HCT116 (cell line): ENCODE measurements at regions not wholly inside any gene's neighbourhood (a gene's known extent, or its start where the extent isn't known, plus 50 kb on each side); places are given as distances from the start of the nearest gene placed in this dataset.

Experiments
- ATAC-seq: fragments of 200-7000 bp; cut with Tn5 transposase; 2 replicates; pipeline ENCODE4 v1.9.1; 2020; ENCODE audit warnings: mild to moderate bottlenecking, moderate library complexity
- BruUV-seq: library from RNA; stranded (reverse); fragments of 400-500 nt; replicated peaks from 2 replicates; lab custom pipeline; 2021; lab: Mats Ljungman, UMichigan
- CTCF ChIA-PET: fragments of 300-600 bp; sonication (Branson Sonifier 250); formaldehyde crosslinking; loops from one replicate; lab custom pipeline; 2021; ENCODE audit warnings: antibody characterized with exemption; lab: Charles Lee
- POLR2A ChIA-PET: fragments of 300-600, 350-600 bp; sonication (Branson Sonifier 250); formaldehyde crosslinking; loops from one replicate; lab custom pipeline; 2021; ENCODE audit warnings: antibody characterized with exemption; lab: Charles Lee
- RAD21 ChIA-PET, 2 experiments: fragments of 300-600 bp; sonication (Branson Sonifier 250); formaldehyde crosslinking; loops; one replicate each; lab custom pipeline; 2023; ENCODE audit warnings: low total read pairs in 2 of 2; ENCODE audit not compliant: uncharacterized antibody in 2 of 2, unreplicated experiment in 2 of 2, low non-redundant PET in 1 of 2; lab: Charles Lee
- DNase-seq: peaks from one replicate; pipeline ENCODE4 v3.0.0-alpha.2; 2010; ENCODE audit warnings: low read depth, low spot score
- H2AFZ ChIP-seq: fragments of 200-600 bp; shearing (Covaris generic), sonication (generic); 2 replicates; pipeline ENCODE4 v1.6.1; 2017; ENCODE audit warnings: low read depth, mixed run types, mixed read lengths, antibody characterized with exemption, low read length; ENCODE audit not compliant: poor library complexity, severe bottlenecking
- H3K27ac ChIP-seq: 2 replicates; pipeline ENCODE4 v1.5.1; 2012; ENCODE audit warnings: low read depth, low read length
- H3K27me3 ChIP-seq: fragments of 200-600 bp; sonication (generic); 2 replicates; pipeline ENCODE4 v1.6.1; 2016; ENCODE audit warnings: mixed run types, low read length, mixed read lengths; ENCODE audit not compliant: insufficient read depth
- H3K36me3 ChIP-seq, 2 experiments: fragments of 200-500 bp in 1 of 2; fragments of 200-600 bp in 1 of 2; sonication (Bioruptor generic) in 1 of 2; sonication (generic) in 1 of 2; 2 replicates each; pipeline versions ENCODE4 v1.5.1 to v1.6.1; 2014 to 2016; ENCODE audit warnings: low read length in 2 of 2, inconsistent platforms in 1 of 2, mixed read lengths in 1 of 2, mixed run types in 1 of 2; ENCODE audit not compliant: insufficient read depth in 2 of 2, control insufficient read depth in 1 of 2
- H3K4me1 ChIP-seq, 2 experiments: fragments of 200-600 bp in 1 of 2; sonication (generic) in 1 of 2; 2 replicates each; pipeline versions ENCODE4 v1.5.1 to v1.6.1; 2012 to 2017; ENCODE audit warnings: low read length in 2 of 2, inconsistent platforms in 1 of 2, mild to moderate bottlenecking in 1 of 2, mixed read lengths in 1 of 2, mixed run types in 1 of 2, moderate library complexity in 1 of 2; ENCODE audit not compliant: insufficient read depth in 2 of 2, control insufficient read depth in 1 of 2
- H3K4me2 ChIP-seq: fragments of 200-600 bp; sonication (generic); 2 replicates; pipeline ENCODE4 v1.6.1; 2017; ENCODE audit warnings: mixed run types, low read length, mixed read lengths
- H3K4me3 ChIP-seq, 2 experiments: fragments of 200-600 bp in 1 of 2; sonication (generic) in 1 of 2; replicated peaks in 1 of 2; 2 replicates each; pipeline ENCODE4 v1.5.1; 2011 to 2016; ENCODE audit warnings: low read length in 2 of 2, control low read depth in 1 of 2, low read depth in 1 of 2, mild to moderate bottlenecking in 1 of 2, mixed read lengths in 1 of 2, mixed run types in 1 of 2
- H3K79me2 ChIP-seq: fragments of 200-600 bp; sonication (generic); 2 replicates; pipeline ENCODE4 v1.6.1; 2017; ENCODE audit warnings: mild to moderate bottlenecking, mixed run types, low read length, moderate library complexity, mixed read lengths; ENCODE audit not compliant: insufficient read depth
- H3K9ac ChIP-seq: fragments of 200-600 bp; sonication (generic); 2 replicates; pipeline ENCODE4 v1.6.1; 2016; ENCODE audit warnings: low read length, mixed read lengths
- H3K9me2 ChIP-seq: fragments of 200-600 bp; sonication (generic), shearing (Covaris generic); 2 replicates; pipeline ENCODE4 v1.6.1; 2017; ENCODE audit warnings: mixed run types, mild to moderate bottlenecking, moderate library complexity; ENCODE audit not compliant: insufficient read depth
- H3K9me3 ChIP-seq, 2 experiments: fragments of 200-500 bp in 1 of 2; fragments of 200-600 bp in 1 of 2; sonication (Bioruptor generic) in 1 of 2; sonication (generic) in 1 of 2; 2 replicates each; pipeline ENCODE4 v1.6.1; 2014 to 2017; ENCODE audit warnings: low read length in 2 of 2, mixed read lengths in 2 of 2, inconsistent platforms in 1 of 2, low read depth in 1 of 2, mild to moderate bottlenecking in 1 of 2, mixed run types in 1 of 2, moderate library complexity in 1 of 2; ENCODE audit not compliant: control insufficient read depth in 1 of 2, insufficient read depth in 1 of 2
- H4K20me1 ChIP-seq: fragments of 200-600 bp; sonication (generic), shearing (Covaris generic); 2 replicates; pipeline ENCODE4 v1.6.1; 2017; ENCODE audit warnings: mixed run types, mild to moderate bottlenecking, moderate library complexity; ENCODE audit not compliant: insufficient read depth
- CBX3 ChIP-seq: IDR thresholded peaks from 2 replicates; pipeline ENCODE4 v1.6.1; 2012; ENCODE audit warnings: low read depth
- ELF1 ChIP-seq: IDR thresholded peaks from 2 replicates; pipeline ENCODE4 v1.6.1; 2012; ENCODE audit warnings: low read depth, borderline replicate concordance
- JUND ChIP-seq: IDR thresholded peaks from 2 replicates; pipeline ENCODE4 v1.6.1; 2012
- RAD21 ChIP-seq: IDR thresholded peaks from 2 replicates; pipeline ENCODE4 v1.6.1; 2012; ENCODE audit warnings: low read depth, mild to moderate bottlenecking
- REST ChIP-seq: IDR thresholded peaks from 2 replicates; pipeline ENCODE4 v1.6.1; 2012; ENCODE audit warnings: low read depth
- SP1 ChIP-seq: IDR thresholded peaks from 2 replicates; pipeline ENCODE4 v1.6.1; 2012; ENCODE audit warnings: low read depth
- YY1 ChIP-seq: IDR thresholded peaks from 2 replicates; pipeline ENCODE4 v1.6.1; 2011; ENCODE audit warnings: low read length, low read depth, moderate library complexity, mild to moderate bottlenecking; ENCODE audit not compliant: insufficient replicate concordance; ENCODE audit errors: extremely low read depth
- ZBTB33 ChIP-seq: IDR thresholded peaks from 2 replicates; pipeline ENCODE4 v1.6.1; 2011; ENCODE audit warnings: mild to moderate bottlenecking, low read length, moderate library complexity; ENCODE audit not compliant: insufficient replicate concordance; ENCODE audit errors: extremely low read depth
- ZFX ChIP-seq: fragments of 450-650 bp; IDR thresholded peaks from 2 replicates; pipeline ENCODE4 v1.6.1; 2017
- ZNF274 ChIP-seq: fragments of 200-500 bp; sonication (Bioruptor generic); IDR thresholded peaks from 2 replicates; pipeline ENCODE4 v1.6.1; 2014; ENCODE audit warnings: mild to moderate bottlenecking, low read depth, low read length, inconsistent platforms
- intact Hi-C: fragments of 100-400 bp; cut with micrococcal nuclease; formaldehyde crosslinking; loops from 2 replicates; pipeline ENCODE4 v1.10.0; 2022
- TF ChIP-seq, protein P1 (sequence below): IDR thresholded peaks from 2 replicates; pipeline ENCODE4 v1.6.1; 2012
- TF ChIP-seq, protein P2 (sequence below), 3 experiments: fragments of 200-600 bp in 1 of 3; sonication (generic) in 1 of 3; IDR thresholded peaks in 2 of 3; conservative IDR thresholded peaks in 1 of 3; 2 replicates each; pipeline ENCODE4 v1.5.1; 2012 to 2017; ENCODE audit warnings: low read depth in 2 of 3, low read length in 2 of 3, antibody characterized with exemption in 1 of 3, borderline replicate concordance in 1 of 3, control low read depth in 1 of 3, mild to moderate bottlenecking in 1 of 3, mixed read lengths in 1 of 3, mixed run types in 1 of 3, moderate library complexity in 1 of 3; ENCODE audit not compliant: insufficient read depth in 1 of 3

- Histone ChIP-seq H3K9ac (no peak overlapping the region), H3K4me1 (no peaks in the 10 kb centered on the region), H2AFZ (no peak overlapping the region), H3K9me3 (peaks cover 3 to 29% of the 10 kb centered on the region in 2 experiments; a peak in 2 of 4 replicates), H3K9me2 (no peaks in the 10 kb centered on the region), H3K27ac (no peak overlapping the region), H3K79me2 (no peaks in the 10 kb centered on the region), H4K20me1 (no peaks in the 10 kb centered on the region), H3K36me3 (no peaks in the 10 kb centered on the region), H3K27me3 (no peaks in the 10 kb centered on the region), H3K4me2 (no peak overlapping the region), H3K4me3 (no peak overlapping the region)
- DNase-seq: no peak
- RAD21 ChIA-PET: no interaction called here
- no peak for TF ChIP-seq CBX3
- no peak for TF ChIP-seq ZFX
- no peak for TF ChIP-seq ELF1
- TF ChIP-seq JUND: no peak
- TF ChIP-seq RAD21: no peak
- TF ChIP-seq ZNF274: no peak
- TF ChIP-seq, protein P1, sequence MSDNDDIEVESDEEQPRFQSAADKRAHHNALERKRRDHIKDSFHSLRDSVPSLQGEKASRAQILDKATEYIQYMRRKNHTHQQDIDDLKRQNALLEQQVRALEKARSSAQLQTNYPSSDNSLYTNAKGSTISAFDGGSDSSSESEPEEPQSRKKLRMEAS: no peak
- TF ChIP-seq, protein P2, sequence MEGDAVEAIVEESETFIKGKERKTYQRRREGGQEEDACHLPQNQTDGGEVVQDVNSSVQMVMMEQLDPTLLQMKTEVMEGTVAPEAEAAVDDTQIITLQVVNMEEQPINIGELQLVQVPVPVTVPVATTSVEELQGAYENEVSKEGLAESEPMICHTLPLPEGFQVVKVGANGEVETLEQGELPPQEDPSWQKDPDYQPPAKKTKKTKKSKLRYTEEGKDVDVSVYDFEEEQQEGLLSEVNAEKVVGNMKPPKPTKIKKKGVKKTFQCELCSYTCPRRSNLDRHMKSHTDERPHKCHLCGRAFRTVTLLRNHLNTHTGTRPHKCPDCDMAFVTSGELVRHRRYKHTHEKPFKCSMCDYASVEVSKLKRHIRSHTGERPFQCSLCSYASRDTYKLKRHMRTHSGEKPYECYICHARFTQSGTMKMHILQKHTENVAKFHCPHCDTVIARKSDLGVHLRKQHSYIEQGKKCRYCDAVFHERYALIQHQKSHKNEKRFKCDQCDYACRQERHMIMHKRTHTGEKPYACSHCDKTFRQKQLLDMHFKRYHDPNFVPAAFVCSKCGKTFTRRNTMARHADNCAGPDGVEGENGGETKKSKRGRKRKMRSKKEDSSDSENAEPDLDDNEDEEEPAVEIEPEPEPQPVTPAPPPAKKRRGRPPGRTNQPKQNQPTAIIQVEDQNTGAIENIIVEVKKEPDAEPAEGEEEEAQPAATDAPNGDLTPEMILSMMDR (IDR thresholded peaks at IDR 0.05 in 2 of 3, conservative IDR thresholded peaks at IDR 0.05 in 1 of 3; ENCODE audit: borderline replicate concordance in 1 of 3, insufficient read depth in 1 of 3, low read depth in 2 of 3, low read length in 2 of 3): no peak
- TF ChIP-seq SP1: no peak
- no peak for TF ChIP-seq YY1
- TF ChIP-seq ZBTB33: no peak
- TF ChIP-seq REST: no peak
- ATAC-seq: no peak
- intact Hi-C loops: no loop called here
- POLR2A ChIA-PET: no interaction called here
- BruUV-seq: no TSS peak
- CTCF ChIA-PET: no interaction called here
Observed at GRCh38 chr9:102845827-102846371, 149.2 kb upstream of the CYLC2 start.
